Thoracic aorta (tissue), 2 donors: ENCODE measurements at regions not wholly inside any gene's neighbourhood (a gene's known extent, or its start where the extent isn't known, plus 50 kb on each side); places are given as distances from the start of the nearest gene placed in this dataset.

Experiments
- ATAC-seq: fragments of 150-250 bp; one replicate; pipeline ENCODE4 v1.8.0; 2017; ENCODE audit warnings: low read depth; ENCODE audit not compliant: insufficient number of reproducible peaks, low FRiP score
- DNase-seq: peaks from one replicate; pipeline ENCODE4 v3.0.0-alpha.2; 2020; ENCODE audit warnings: low spot score
- H3K27ac ChIP-seq, 2 donors: fragments of 200-600 bp; sonication (generic); 1 replicate in 1 of 2; 2 replicates in 1 of 2; pipeline ENCODE4 v1.5.1; 2016; ENCODE audit warnings: mild to moderate bottlenecking in 2 of 2, moderate library complexity in 2 of 2
- H3K27me3 ChIP-seq: fragments of 200-600 bp; sonication (generic); replicated peaks from 2 replicates; pipeline ENCODE4 v1.6.0; 2016; ENCODE audit warnings: mild to moderate bottlenecking; ENCODE audit not compliant: insufficient read depth
- H3K36me3 ChIP-seq: fragments of 200-600 bp; sonication (generic); one replicate; pipeline ENCODE4 v1.5.1; 2016
- H3K4me1 ChIP-seq, 2 donors: fragments of 200-600 bp; sonication (generic); 1 replicate in 1 of 2; 2 replicates in 1 of 2; pipeline versions ENCODE4 v1.5.1 to v1.6.0; 2016; ENCODE audit warnings: low read depth in 2 of 2, mild to moderate bottlenecking in 1 of 2; ENCODE audit not compliant: control insufficient read depth in 1 of 2
- H3K4me3 ChIP-seq: fragments of 200-600 bp; sonication (generic); 2 replicates; pipeline ENCODE4 v1.5.1; 2016; ENCODE audit warnings: mild to moderate bottlenecking
- H3K9me3 ChIP-seq: fragments of 200-600 bp; sonication (generic); 2 replicates; pipeline ENCODE4 v1.5.1; 2016
- CTCF ChIP-seq: fragments of 200-600 bp; sonication (generic); IDR thresholded peaks from one replicate; pipeline ENCODE4 v1.5.1; 2019; ENCODE audit warnings: antibody characterized with exemption

GRCh38 chr17:72514891-72515290 lies 394.1 kb downstream of the SOX9 start:
- Histone ChIP-seq H3K27ac (no peak overlapping the region), H3K9me3 (no peaks in the 10 kb centered on the region), H3K36me3 (no peaks in the 10 kb centered on the region), H3K27me3 (no peaks in the 10 kb centered on the region), H3K4me3 (no peak overlapping the region), H3K4me1 (peaks cover 0 to 13% of the 10 kb centered on the region in 2 donors)
- ATAC-seq (no peak), DNase-seq (no peak)
- TF ChIP-seq CTCF: no peak

- no peak for ATAC-seq
- Histone ChIP-seq H3K27me3 (no peaks in the 10 kb centered on the region), H3K9me3 (no peaks in the 10 kb centered on the region), H3K27ac (no peak overlapping the region), H3K4me3 (no peak overlapping the region), H3K4me1 (peaks cover 0 to 13% of the 10 kb centered on the region in 2 donors), H3K36me3 (no peaks in the 10 kb centered on the region)
- DNase-seq: no peak
- no peak for TF ChIP-seq CTCF
Observed at GRCh38 chr17:72515291-72516065, 394.7 kb downstream of the SOX9 start.

GRCh38 chr17:72516772-72517399 lies 396.1 kb downstream of the SOX9 start:
- ATAC-seq (no peak), DNase-seq (no peak)
- no peak overlapping the region for H3K4me3 ChIP-seq
- no peaks in the 10 kb centered on the region for H3K36me3 ChIP-seq
- H3K9me3 ChIP-seq: no peaks in the 10 kb centered on the region
- H3K27me3 ChIP-seq: no peaks in the 10 kb centered on the region
- no peak overlapping the region for H3K27ac ChIP-seq
- TF ChIP-seq CTCF: no peak
- peaks cover 0 to 13% of the 10 kb centered on the region in 2 donors for H3K4me1 ChIP-seq

- Histone ChIP-seq H3K36me3 (no peaks in the 10 kb centered on the region), H3K9me3 (no peaks in the 10 kb centered on the region), H3K4me3 (no peak overlapping the region), H3K4me1 (peaks cover 0 to 13% of the 10 kb centered on the region in 2 donors), H3K27me3 (no peaks in the 10 kb centered on the region), H3K27ac (no peak overlapping the region)
- no peak for ATAC-seq
- TF ChIP-seq CTCF: no peak
- DNase-seq: no peak
Observed at GRCh38 chr17:72517413-72518158, 396.8 kb downstream of the SOX9 start.

- DNase-seq (no peak), ATAC-seq (no peak)
- Histone ChIP-seq H3K9me3 (no peaks in the 10 kb centered on the region), H3K27me3 (no peaks in the 10 kb centered on the region), H3K36me3 (no peaks in the 10 kb centered on the region), H3K27ac (no peak overlapping the region), H3K4me3 (no peak overlapping the region), H3K4me1 (peaks cover 0 to 13% of the 10 kb centered on the region in 2 donors)
- TF ChIP-seq CTCF: no peak
Observed at GRCh38 chr17:72518159-72518732, 397.4 kb downstream of the SOX9 start.
